Natural killer cell (primary cell): ENCODE measurements at regions not wholly inside any gene's neighbourhood (a gene's known extent, or its start where the extent isn't known, plus 50 kb on each side); places are given as distances from the start of the nearest gene placed in this dataset.

Experiments
- ATAC-seq, 3 donors: fragments of 150-1000 bp in 2 of 3; fragments of 200-7000 bp in 1 of 3; cut with Tn5 transposase; 1 replicate in 1 of 3; 2 replicates in 2 of 3; pipeline ENCODE4 v1.10.0; 2021; ENCODE audit warnings: mild to moderate bottlenecking in 2 of 3, moderate library complexity in 2 of 3
- DNase-seq, 2 donors: peaks; one replicate each; pipeline versions ENCODE4 v3.0.0 to v3.0.0-alpha.2; 2013 to 2021; ENCODE audit warnings: mixed read lengths in 1 of 2
- H3K27ac ChIP-seq: one replicate; pipeline ENCODE4 v1.5.1; 2013; ENCODE audit warnings: mild to moderate bottlenecking, low read length
- H3K27me3 ChIP-seq: one replicate; pipeline ENCODE4 v1.6.1; 2013; ENCODE audit warnings: low read length; ENCODE audit not compliant: control insufficient read depth, insufficient read depth
- H3K36me3 ChIP-seq: one replicate; pipeline ENCODE4 v1.6.1; 2013; ENCODE audit warnings: low read length; ENCODE audit not compliant: control insufficient read depth, insufficient read depth
- H3K4me1 ChIP-seq: one replicate; pipeline ENCODE4 v1.6.1; 2013; ENCODE audit warnings: low read length; ENCODE audit not compliant: control insufficient read depth, insufficient read depth
- H3K4me3 ChIP-seq: one replicate; pipeline ENCODE4 v1.5.1; 2013; ENCODE audit warnings: low read length
- H3K9me3 ChIP-seq: one replicate; pipeline ENCODE4 v1.6.1; 2013; ENCODE audit warnings: low read length; ENCODE audit not compliant: control insufficient read depth, insufficient read depth
- H3K27ac Mint-ChIP-seq, 2 donors: one replicate each; pipeline ENCODE4 v1.8.0; 2022; ENCODE audit warnings: mild to moderate bottlenecking in 2 of 2, mixed read lengths in 2 of 2, moderate library complexity in 1 of 2
- H3K27me3 Mint-ChIP-seq, 2 donors: one replicate each; pipeline ENCODE4 v1.8.0; 2022; ENCODE audit warnings: low read depth in 2 of 2, mixed read lengths in 2 of 2
- H3K36me3 Mint-ChIP-seq: one replicate; pipeline ENCODE4 v1.8.0; 2022; ENCODE audit warnings: mixed read lengths
- H3K4me1 Mint-ChIP-seq, 2 donors: one replicate each; pipeline ENCODE4 v1.8.0; 2022; ENCODE audit warnings: mixed read lengths in 2 of 2
- H3K4me3 Mint-ChIP-seq: one replicate; pipeline ENCODE4 v1.8.0; 2022; ENCODE audit warnings: mild to moderate bottlenecking, moderate library complexity, mixed read lengths
- H3K9me3 Mint-ChIP-seq, 2 donors: one replicate each; pipeline ENCODE4 v1.8.0; 2022; ENCODE audit warnings: mixed read lengths in 2 of 2
- WGBS: methylation state at CpG from one replicate; pipeline ENCODE4 v1.1.7; 2013; ENCODE audit warnings: missing lambda C conversion rate; ENCODE audit not compliant: insufficient coverage; 5-methylcytosine and 5-hydroxymethylcytosine counted together
- intact Hi-C: fragments of 100-400 bp; cut with micrococcal nuclease; formaldehyde crosslinking; loops from one replicate; pipeline ENCODE4 v1.14.2; 2022
- TF ChIP-seq, protein P1 (sequence below): fragments of 200-600 bp; IDR thresholded peaks from one replicate; pipeline ENCODE4 v1.8.0; 2022; ENCODE audit warnings: antibody characterized with exemption

DNA sequence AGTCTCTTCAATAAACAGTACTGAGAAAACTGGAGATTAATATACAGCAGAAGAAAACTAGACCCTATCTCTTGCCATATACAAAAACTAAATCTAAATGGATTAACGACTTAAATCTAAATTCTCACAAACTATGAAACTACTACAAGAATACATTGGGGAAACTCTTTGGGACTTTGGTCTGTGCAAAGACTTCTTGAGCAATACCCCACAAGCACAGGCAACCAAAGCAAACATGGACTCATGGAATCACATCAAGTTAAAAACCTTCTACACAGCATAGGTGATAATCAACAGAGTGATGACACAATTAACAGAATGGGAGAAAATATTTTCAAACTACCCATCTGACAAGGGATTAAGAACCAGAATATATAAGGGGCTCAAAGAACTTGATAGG, 848.2 kb upstream of the NRXN1 start:
- Mint-ChIP-seq H3K27ac (no peak overlapping the region), H3K4me3 (no peak overlapping the region), H3K27me3 (no peaks in the 10 kb centered on the region), H3K9me3 (peaks cover 13 to 23% of the 10 kb centered on the region in 2 donors), H3K4me1 (no peaks in the 10 kb centered on the region), H3K36me3 (no peaks in the 10 kb centered on the region)
- no peak overlapping the region for H3K27ac ChIP-seq
- H3K36me3 ChIP-seq: no peaks in the 10 kb centered on the region
- intact Hi-C loops: no loop called here
- H3K9me3 ChIP-seq: peaks cover 12% of the 10 kb centered on the region
- DNase-seq (no peak), ATAC-seq (no peak)
- TF ChIP-seq, protein P1, sequence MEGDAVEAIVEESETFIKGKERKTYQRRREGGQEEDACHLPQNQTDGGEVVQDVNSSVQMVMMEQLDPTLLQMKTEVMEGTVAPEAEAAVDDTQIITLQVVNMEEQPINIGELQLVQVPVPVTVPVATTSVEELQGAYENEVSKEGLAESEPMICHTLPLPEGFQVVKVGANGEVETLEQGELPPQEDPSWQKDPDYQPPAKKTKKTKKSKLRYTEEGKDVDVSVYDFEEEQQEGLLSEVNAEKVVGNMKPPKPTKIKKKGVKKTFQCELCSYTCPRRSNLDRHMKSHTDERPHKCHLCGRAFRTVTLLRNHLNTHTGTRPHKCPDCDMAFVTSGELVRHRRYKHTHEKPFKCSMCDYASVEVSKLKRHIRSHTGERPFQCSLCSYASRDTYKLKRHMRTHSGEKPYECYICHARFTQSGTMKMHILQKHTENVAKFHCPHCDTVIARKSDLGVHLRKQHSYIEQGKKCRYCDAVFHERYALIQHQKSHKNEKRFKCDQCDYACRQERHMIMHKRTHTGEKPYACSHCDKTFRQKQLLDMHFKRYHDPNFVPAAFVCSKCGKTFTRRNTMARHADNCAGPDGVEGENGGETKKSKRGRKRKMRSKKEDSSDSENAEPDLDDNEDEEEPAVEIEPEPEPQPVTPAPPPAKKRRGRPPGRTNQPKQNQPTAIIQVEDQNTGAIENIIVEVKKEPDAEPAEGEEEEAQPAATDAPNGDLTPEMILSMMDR: no peak
- H3K4me1 ChIP-seq: no peaks in the 10 kb centered on the region
- no peak overlapping the region for H3K4me3 ChIP-seq
- WGBS: 71% methylated on average over 1 of the region's 1 CpG
- H3K27me3 ChIP-seq: no peaks in the 10 kb centered on the region

DNA sequence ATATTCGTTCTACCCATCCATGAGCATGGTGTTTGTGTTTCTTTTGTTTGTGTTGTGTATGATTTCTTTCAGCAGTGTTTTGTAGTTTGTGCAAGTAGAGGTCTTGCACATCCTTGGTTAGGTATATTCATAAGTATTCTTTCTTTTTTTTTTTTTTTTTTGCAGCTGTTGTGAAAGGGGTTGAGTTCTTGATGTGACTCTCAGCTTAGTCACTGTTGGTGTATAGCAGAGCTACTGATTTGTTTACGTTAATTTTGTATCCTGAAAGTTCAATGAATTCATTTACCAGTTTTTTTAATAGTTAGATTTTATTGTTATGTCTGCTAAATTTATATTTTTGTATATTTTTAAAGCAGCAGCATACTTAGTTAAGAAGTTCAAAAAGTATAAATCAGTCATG, 834.4 kb upstream of the NRXN1 start:
- 86% methylated on average over 2 of the region's 2 CpGs for WGBS
- TF ChIP-seq, protein P1: no peak
- no peaks in the 10 kb centered on the region for H3K4me1 Mint-ChIP-seq
- Histone ChIP-seq H3K9me3 (no peaks in the 10 kb centered on the region), H3K27me3 (no peaks in the 10 kb centered on the region), H3K4me3 (no peak overlapping the region), H3K4me1 (no peaks in the 10 kb centered on the region), H3K36me3 (no peaks in the 10 kb centered on the region), H3K27ac (no peak overlapping the region)
- no peaks in the 10 kb centered on the region for H3K27me3 Mint-ChIP-seq
- H3K9me3 Mint-ChIP-seq: peaks cover 8% of the 10 kb centered on the region in 2 donors
- ATAC-seq: no peak
- intact Hi-C loops: no loop called here
- H3K27ac Mint-ChIP-seq: no peak overlapping the region
- H3K4me3 Mint-ChIP-seq: no peak overlapping the region
- no peak for DNase-seq
- H3K36me3 Mint-ChIP-seq: no peaks in the 10 kb centered on the region

DNA sequence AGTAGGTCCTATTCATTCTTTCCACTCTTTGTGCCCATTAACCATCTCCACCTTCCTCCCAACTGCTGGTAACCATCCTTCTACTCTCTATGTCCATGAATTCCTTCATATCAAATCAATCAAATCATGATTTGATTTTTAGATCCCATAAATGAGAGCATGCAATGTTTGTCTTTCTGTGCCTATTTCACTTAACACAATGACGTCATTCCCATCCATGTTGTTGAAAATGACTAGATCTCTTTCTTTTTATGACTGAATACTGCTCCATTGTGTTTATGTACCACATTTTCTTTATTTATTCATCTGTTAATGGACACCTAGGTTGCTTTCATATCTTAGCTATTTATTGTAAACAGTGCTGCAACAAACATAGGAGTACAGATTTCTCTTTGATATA, 827.3 kb upstream of the NRXN1 start:
- peaks cover 7 to 33% of the 10 kb centered on the region in 2 donors for H3K9me3 Mint-ChIP-seq
- no peaks in the 10 kb centered on the region for H3K9me3 ChIP-seq
- intact Hi-C loops: no loop called here
- H3K27ac Mint-ChIP-seq: no peak overlapping the region
- H3K27me3 Mint-ChIP-seq: no peaks in the 10 kb centered on the region
- H3K4me1 ChIP-seq: no peaks in the 10 kb centered on the region
- ATAC-seq (no peak), DNase-seq (no peak)
- no peaks in the 10 kb centered on the region for H3K36me3 Mint-ChIP-seq
- H3K4me1 Mint-ChIP-seq: no peaks in the 10 kb centered on the region
- H3K4me3 ChIP-seq: no peak overlapping the region
- WGBS: 75% methylated on average over 1 of the region's 1 CpG
- H3K27ac ChIP-seq: no peak overlapping the region
- TF ChIP-seq, protein P1: no peak
- H3K36me3 ChIP-seq: no peaks in the 10 kb centered on the region
- H3K27me3 ChIP-seq: no peaks in the 10 kb centered on the region
- H3K4me3 Mint-ChIP-seq: no peak overlapping the region

DNA sequence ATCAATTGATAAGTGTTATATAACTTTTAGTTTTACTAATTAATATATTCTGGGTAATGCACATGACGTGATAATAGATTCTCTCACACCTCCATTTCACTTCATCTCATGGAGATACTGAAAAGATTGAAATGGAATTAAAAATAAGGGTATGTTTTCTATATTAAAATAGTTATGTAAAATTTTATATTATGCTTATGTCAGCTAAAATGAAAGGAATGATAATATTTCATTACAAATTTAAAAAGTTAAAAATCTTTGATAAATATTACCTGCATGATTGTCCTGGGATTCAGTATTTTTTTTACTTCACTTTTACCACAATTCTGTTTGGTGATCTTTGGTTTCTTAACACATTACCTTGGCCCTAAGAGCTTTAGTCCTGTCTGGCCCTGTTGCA, 823.8 kb upstream of the NRXN1 start:
- Histone ChIP-seq H3K27me3 (no peaks in the 10 kb centered on the region), H3K9me3 (no peaks in the 10 kb centered on the region), H3K36me3 (no peaks in the 10 kb centered on the region), H3K4me1 (no peaks in the 10 kb centered on the region), H3K4me3 (no peak overlapping the region), H3K27ac (no peak overlapping the region)
- Mint-ChIP-seq H3K36me3 (no peaks in the 10 kb centered on the region), H3K27ac (no peak overlapping the region), H3K4me3 (no peak overlapping the region), H3K27me3 (no peaks in the 10 kb centered on the region), H3K9me3 (peaks cover 7 to 33% of the 10 kb centered on the region in 2 donors), H3K4me1 (no peaks in the 10 kb centered on the region)
- TF ChIP-seq, protein P1: no peak
- WGBS: no CpG with 5 or more reads among the region's 1 CpG
- no peak for DNase-seq
- no peak for ATAC-seq
- intact Hi-C loops: no loop called here
